ENCODE measurements at regions not wholly inside any gene's neighbourhood (a gene's known extent, or its start where the extent isn't known, plus 50 kb on each side); places are given as distances from the start of the nearest gene placed in this dataset.
"Not testable (repeated sequence)": the region's sequence is repeated elsewhere in the genome, so short reads cannot be mapped to it uniquely, and the experiment has no call there.

- Histone ChIP-seq H3K4me1 (no peaks in the 10 kb centered on the region), H3K27me3 (peaks cover 0 to 3% (median 0%) of the 10 kb centered on the region in 9 donors), H3K27ac (no peak overlapping the region), H3K4me3 (no peak overlapping the region), H3K9me3 (no peaks in the 10 kb centered on the region), H3K36me3 (no peaks in the 10 kb centered on the region)
- intact Hi-C loops (cut with DNase I) = no loop called here
- TF ChIP-seq POLR2A (IDR thresholded peaks at IDR 0.05) (no peak), CTCF (IDR thresholded peaks at IDR 0.05) (no peak)
- DNase-seq (no peak), ATAC-seq (no peak)
Measured at GRCh38 chr2:190005513-190005912, 57.0 kb downstream of the MSTN start.

GRCh38 chr2:189999661-190000060 is 62.9 kb downstream of the MSTN start:
- H3K9me3 ChIP-seq = peaks cover 0 to 32% (median 7%) of the 10 kb centered on the region in 12 donors
- TF ChIP-seq POLR2A (IDR thresholded peaks at IDR 0.05) (no peak), CTCF (IDR thresholded peaks at IDR 0.05) (no peak)
- no peak overlapping the region for H3K27ac ChIP-seq
- no peaks in the 10 kb centered on the region for H3K4me1 ChIP-seq
- no peak for DNase-seq
- intact Hi-C loops (cut with DNase I) = no loop called here
- ATAC-seq = no peak
- no peaks in the 10 kb centered on the region for H3K36me3 ChIP-seq
- no peak overlapping the region for H3K4me3 ChIP-seq
- WGBS, 4 donors = 85 to 90% (median 87%) methylated on average over 7 of the region's 7 CpGs
- H3K27me3 ChIP-seq = peaks cover 0 to 3% (median 0%) of the 10 kb centered on the region in 9 donors

- H3K4me1 ChIP-seq; H3K36me3 ChIP-seq; H3K27me3 ChIP-seq; ATAC-seq; intact Hi-C loops (cut with DNase I); H3K27ac ChIP-seq; DNase-seq; H3K4me3 ChIP-seq: not testable (repeated sequence)
- 80 to 89% (median 82%) methylated on average over 2 of the region's 2 CpGs for WGBS, 4 donors
- H3K9me3 ChIP-seq = peaks cover 0 to 33% (median 8%) of the 10 kb centered on the region in 12 donors
Measured at GRCh38 chr2:189998665-189999064, 63.9 kb downstream of the MSTN start.

GRCh38 chr2:189997016-189997415 is 65.5 kb downstream of the MSTN start:
- ATAC-seq (no peak), DNase-seq (no peak)
- H3K9me3 ChIP-seq = peaks cover 0 to 45% (median 9%) of the 10 kb centered on the region in 12 donors
- H3K36me3 ChIP-seq = no peaks in the 10 kb centered on the region
- intact Hi-C loops (cut with DNase I) = no loop called here
- H3K27me3 ChIP-seq = peaks cover 0 to 3% (median 0%) of the 10 kb centered on the region in 9 donors
- H3K4me1 ChIP-seq = no peaks in the 10 kb centered on the region
- no peak overlapping the region for H3K4me3 ChIP-seq
- 90 to 100% (median 93%) methylated on average over 1 of the region's 1 CpG for WGBS, 4 donors
- TF ChIP-seq POLR2A (IDR thresholded peaks at IDR 0.05) = no peak
- no peak for TF ChIP-seq CTCF (IDR thresholded peaks at IDR 0.05)
- H3K27ac ChIP-seq = no peak overlapping the region

GRCh38 chr2:189995679-189996078 is 66.8 kb downstream of the MSTN start:
- no peaks in the 10 kb centered on the region for H3K36me3 ChIP-seq
- H3K27ac ChIP-seq = no peak overlapping the region
- H3K4me1 ChIP-seq = no peaks in the 10 kb centered on the region
- peaks cover 0 to 45% (median 9%) of the 10 kb centered on the region in 12 donors for H3K9me3 ChIP-seq
- intact Hi-C loops (cut with DNase I) = no loop called here
- DNase-seq (no peak), ATAC-seq (no peak)
- no peaks in the 10 kb centered on the region for H3K27me3 ChIP-seq
- 74 to 82% (median 79%) methylated on average over 2 of the region's 2 CpGs for WGBS, 4 donors
- TF ChIP-seq POLR2A (IDR thresholded peaks at IDR 0.05) = no peak
- TF ChIP-seq CTCF (IDR thresholded peaks at IDR 0.05) = no peak
- no peak overlapping the region for H3K4me3 ChIP-seq

All from heart left ventricle (tissue), 16 donors.